ENCODE measurements at regions not wholly inside any gene's neighbourhood (a gene's known extent, or its start where the extent isn't known, plus 50 kb on each side); places are given as distances from the start of the nearest gene placed in this dataset.

GRCh38 chr12:114916124-114916523 is 232.1 kb upstream of the TBX3 start:
- no peak for TF ChIP-seq ZNF8 (CRISPR knock-in tag; IDR thresholded peaks at IDR 0.05)
- no peak for TF ChIP-seq GLIS3 (CRISPR knock-in tag; IDR thresholded peaks at IDR 0.05)
- TF ChIP-seq RARB (CRISPR knock-in tag; IDR thresholded peaks at IDR 0.05), result no peak
- no peak for TF ChIP-seq ZNF565 (CRISPR knock-in tag; conservative IDR thresholded peaks at IDR 0.05; ENCODE audit: low read depth)
- no peak for TF ChIP-seq CREB5 (CRISPR knock-in tag; IDR thresholded peaks at IDR 0.05; ENCODE audit: low read depth)
- TF ChIP-seq ARNTL (CRISPR knock-in tag; IDR thresholded peaks at IDR 0.05; ENCODE audit: borderline replicate concordance, low read depth), result no peak
- no peak for TF ChIP-seq PPARA (CRISPR knock-in tag; IDR thresholded peaks at IDR 0.05; ENCODE audit: borderline replicate concordance)
- no peak for TF ChIP-seq TOX (CRISPR knock-in tag; IDR thresholded peaks at IDR 0.05; ENCODE audit: borderline replicate concordance)
- TF ChIP-seq OSR1 (CRISPR knock-in tag; IDR thresholded peaks at IDR 0.05), result no peak
- no peak for TF ChIP-seq BACH2 (CRISPR knock-in tag; IDR thresholded peaks at IDR 0.05; ENCODE audit: borderline replicate concordance)
- TF ChIP-seq CSRNP3 (CRISPR knock-in tag; IDR thresholded peaks at IDR 0.05), result no peak
- TF ChIP-seq TSHZ2 (CRISPR knock-in tag; IDR thresholded peaks at IDR 0.05), result no peak
- no peak for TF ChIP-seq POU6F1 (CRISPR knock-in tag; IDR thresholded peaks at IDR 0.05; ENCODE audit: borderline replicate concordance, low read depth)
- peak; percentile 73 for ATAC-seq

GRCh38 chr12:114913871-114914801 is 230.2 kb upstream of the TBX3 start:
- TF ChIP-seq RARB (CRISPR knock-in tag; IDR thresholded peaks at IDR 0.05) (no peak), TOX (CRISPR knock-in tag; IDR thresholded peaks at IDR 0.05; ENCODE audit: borderline replicate concordance) (peak; percentile 41; the same call in 1 of the 2 replicates)
- peak; percentile 63 for ATAC-seq

GRCh38 chr12:114912811-114913210 is 228.8 kb upstream of the TBX3 start:
- no peak for ATAC-seq
- no peak for TF ChIP-seq ZNF565 (CRISPR knock-in tag; conservative IDR thresholded peaks at IDR 0.05; ENCODE audit: low read depth)
- no peak for TF ChIP-seq ESRRG (CRISPR knock-in tag; IDR thresholded peaks at IDR 0.05)
- no peak for TF ChIP-seq ZFP30 (CRISPR knock-in tag; IDR thresholded peaks at IDR 0.05)

- no peak for ATAC-seq
- TF ChIP-seq OSR1 (CRISPR knock-in tag; IDR thresholded peaks at IDR 0.05), result no peak
- TF ChIP-seq PATZ1 (CRISPR knock-in tag; IDR thresholded peaks at IDR 0.05; ENCODE audit: borderline replicate concordance), result no peak
- no peak for TF ChIP-seq ZFP3 (CRISPR knock-in tag; IDR thresholded peaks at IDR 0.05)
- TF ChIP-seq ZC3H10 (CRISPR knock-in tag; IDR thresholded peaks at IDR 0.05), result no peak
- no peak for TF ChIP-seq ZFP30 (CRISPR knock-in tag; IDR thresholded peaks at IDR 0.05)
- no peak for TF ChIP-seq RARB (CRISPR knock-in tag; IDR thresholded peaks at IDR 0.05)
- TF ChIP-seq TCF4 (CRISPR knock-in tag; IDR thresholded peaks at IDR 0.05; ENCODE audit: borderline replicate concordance), result no peak
- TF ChIP-seq SNAI2 (CRISPR knock-in tag; IDR thresholded peaks at IDR 0.05), result no peak
- no peak for TF ChIP-seq ZNF8 (CRISPR knock-in tag; IDR thresholded peaks at IDR 0.05)
- no peak for TF ChIP-seq ZNF565 (CRISPR knock-in tag; conservative IDR thresholded peaks at IDR 0.05; ENCODE audit: low read depth)
- no peak for TF ChIP-seq PPARA (CRISPR knock-in tag; IDR thresholded peaks at IDR 0.05; ENCODE audit: borderline replicate concordance)
- no peak for TF ChIP-seq ZNF70 (CRISPR knock-in tag; IDR thresholded peaks at IDR 0.05)
- TF ChIP-seq ARNTL (CRISPR knock-in tag; IDR thresholded peaks at IDR 0.05; ENCODE audit: borderline replicate concordance, low read depth), result no peak
- TF ChIP-seq TSHZ2 (CRISPR knock-in tag; IDR thresholded peaks at IDR 0.05), result no peak
- no peak for TF ChIP-seq CSDC2 (CRISPR knock-in tag; IDR thresholded peaks at IDR 0.05)
Measured at GRCh38 chr12:114911196-114911595, 227.2 kb upstream of the TBX3 start.
